ENCODE measurements at regions not wholly inside any gene's neighbourhood (a gene's known extent, or its start where the extent isn't known, plus 50 kb on each side); places are given as distances from the start of the nearest gene placed in this dataset.

DNA sequence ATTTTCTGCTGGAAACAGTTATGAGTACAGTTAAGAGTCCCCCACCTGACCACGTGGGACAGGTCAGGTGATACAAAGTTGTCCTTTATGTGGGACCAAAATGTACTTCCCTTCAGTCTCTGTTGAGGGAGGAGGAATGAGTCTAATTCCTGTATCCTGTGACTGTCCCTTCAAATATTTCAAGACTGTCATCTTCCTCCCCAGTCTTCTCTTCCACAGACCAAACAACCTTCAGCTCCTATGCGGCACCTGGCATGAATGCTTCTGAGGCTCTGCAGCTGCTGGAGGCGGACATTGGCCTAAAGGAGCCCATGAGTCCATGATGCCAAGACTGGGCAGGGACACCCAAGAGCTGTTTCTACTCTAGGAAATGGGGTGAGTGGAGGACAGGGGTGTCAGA, 72.1 kb upstream of the SIM2 start:
- no peaks in the 10 kb centered on the region for H3K9me3 ChIP-seq (ENCODE audit: low read depth)
- no peaks in the 10 kb centered on the region for H4K20me1 ChIP-seq (ENCODE audit: insufficient read depth, poor library complexity, severe bottlenecking)
- H3K4me2 ChIP-seq, result no peak overlapping the region
- no peak for TF ChIP-seq EZH2phosphoT487 (IDR thresholded peaks at IDR 0.05; ENCODE audit: low read depth, severe bottlenecking, unreplicated experiment)
- TF ChIP-seq, protein P1, sequence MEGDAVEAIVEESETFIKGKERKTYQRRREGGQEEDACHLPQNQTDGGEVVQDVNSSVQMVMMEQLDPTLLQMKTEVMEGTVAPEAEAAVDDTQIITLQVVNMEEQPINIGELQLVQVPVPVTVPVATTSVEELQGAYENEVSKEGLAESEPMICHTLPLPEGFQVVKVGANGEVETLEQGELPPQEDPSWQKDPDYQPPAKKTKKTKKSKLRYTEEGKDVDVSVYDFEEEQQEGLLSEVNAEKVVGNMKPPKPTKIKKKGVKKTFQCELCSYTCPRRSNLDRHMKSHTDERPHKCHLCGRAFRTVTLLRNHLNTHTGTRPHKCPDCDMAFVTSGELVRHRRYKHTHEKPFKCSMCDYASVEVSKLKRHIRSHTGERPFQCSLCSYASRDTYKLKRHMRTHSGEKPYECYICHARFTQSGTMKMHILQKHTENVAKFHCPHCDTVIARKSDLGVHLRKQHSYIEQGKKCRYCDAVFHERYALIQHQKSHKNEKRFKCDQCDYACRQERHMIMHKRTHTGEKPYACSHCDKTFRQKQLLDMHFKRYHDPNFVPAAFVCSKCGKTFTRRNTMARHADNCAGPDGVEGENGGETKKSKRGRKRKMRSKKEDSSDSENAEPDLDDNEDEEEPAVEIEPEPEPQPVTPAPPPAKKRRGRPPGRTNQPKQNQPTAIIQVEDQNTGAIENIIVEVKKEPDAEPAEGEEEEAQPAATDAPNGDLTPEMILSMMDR (IDR thresholded peaks at IDR 0.05; ENCODE audit: poor library complexity), result no peak
- no peak for TF ChIP-seq EZH2 (IDR thresholded peaks at IDR 0.05; ENCODE audit: borderline replicate concordance)
- no peaks in the 10 kb centered on the region for H3K36me3 ChIP-seq (replicated peaks; ENCODE audit: insufficient read depth, low read depth)
- no peaks in the 10 kb centered on the region for H3K79me2 ChIP-seq
- no peaks in the 10 kb centered on the region for H3K9me2 ChIP-seq (replicated peaks; ENCODE audit: insufficient read depth)
- H3K4me3 ChIP-seq, result no peak overlapping the region
- no peak for DNase-seq (ENCODE audit: low spot score)
- H3K27me3 ChIP-seq, result peaks cover 10% of the 10 kb centered on the region
- no peak overlapping the region for H3K27ac ChIP-seq
- H2AFZ ChIP-seq, result no peak overlapping the region
- no peaks in the 10 kb centered on the region for H3K4me1 ChIP-seq (ENCODE audit: insufficient read depth)
- 90% methylated on average over 3 of the region's 3 CpGs for WGBS (ENCODE audit: low lambda C conversion rate, missing lambda C conversion rate)

- no peak overlapping the region for H3K4me2 ChIP-seq
- no peak overlapping the region for H3K27ac ChIP-seq
- H3K4me3 ChIP-seq, result no peak overlapping the region
- H3K79me2 ChIP-seq, result no peaks in the 10 kb centered on the region
- no peak overlapping the region for H2AFZ ChIP-seq
- 90% methylated on average over 5 of the region's 5 CpGs for WGBS (ENCODE audit: low lambda C conversion rate, missing lambda C conversion rate)
- no peak for DNase-seq (ENCODE audit: low spot score)
- H4K20me1 ChIP-seq (ENCODE audit: insufficient read depth, poor library complexity, severe bottlenecking), result no peaks in the 10 kb centered on the region
- no peaks in the 10 kb centered on the region for H3K9me3 ChIP-seq (ENCODE audit: low read depth)
- H3K9me2 ChIP-seq (replicated peaks; ENCODE audit: insufficient read depth), result no peaks in the 10 kb centered on the region
- no peaks in the 10 kb centered on the region for H3K36me3 ChIP-seq (replicated peaks; ENCODE audit: insufficient read depth, low read depth)
- no peaks in the 10 kb centered on the region for H3K4me1 ChIP-seq (ENCODE audit: insufficient read depth)
- peaks cover 10% of the 10 kb centered on the region for H3K27me3 ChIP-seq
- TF ChIP-seq EZH2phosphoT487 (IDR thresholded peaks at IDR 0.05; ENCODE audit: low read depth, severe bottlenecking, unreplicated experiment), result no peak
- TF ChIP-seq, protein P1 (IDR thresholded peaks at IDR 0.05; ENCODE audit: poor library complexity), result no peak
- TF ChIP-seq EZH2 (IDR thresholded peaks at IDR 0.05; ENCODE audit: borderline replicate concordance), result no peak
Observed at GRCh38 chr21:36627242-36627641, 71.7 kb upstream of the SIM2 start.

DNA sequence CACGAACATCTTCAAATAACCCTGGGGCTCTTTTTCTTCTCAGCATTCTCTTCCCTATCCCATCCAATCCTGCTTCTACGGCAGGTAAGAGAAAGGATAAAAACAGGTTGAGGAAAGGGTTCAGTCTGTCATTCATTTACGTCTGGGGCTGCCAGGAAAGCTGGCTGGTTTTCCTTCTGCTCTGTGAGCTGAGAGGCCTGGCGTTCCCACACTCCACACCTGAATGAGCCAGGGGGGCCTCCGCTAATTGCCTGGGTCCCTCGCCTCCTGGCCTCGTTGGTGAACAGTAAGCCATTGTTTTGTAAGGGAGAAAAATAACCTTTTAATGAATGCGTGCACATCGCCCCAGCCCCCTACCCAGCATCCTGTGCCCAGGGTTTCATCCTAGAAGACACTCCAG, 70.8 kb upstream of the SIM2 start:
- H3K79me2 ChIP-seq, result no peaks in the 10 kb centered on the region
- no peaks in the 10 kb centered on the region for H3K4me1 ChIP-seq (ENCODE audit: insufficient read depth)
- H3K27me3 ChIP-seq, result peaks cover 10% of the 10 kb centered on the region
- no peaks in the 10 kb centered on the region for H3K9me2 ChIP-seq (replicated peaks; ENCODE audit: insufficient read depth)
- H3K9me3 ChIP-seq (ENCODE audit: low read depth), result no peaks in the 10 kb centered on the region
- no peak for DNase-seq (ENCODE audit: low spot score)
- no peak overlapping the region for H3K27ac ChIP-seq
- WGBS (ENCODE audit: low lambda C conversion rate, missing lambda C conversion rate), result 86% methylated on average over 9 of the region's 9 CpGs
- H3K36me3 ChIP-seq (replicated peaks; ENCODE audit: insufficient read depth, low read depth), result no peaks in the 10 kb centered on the region
- no peak overlapping the region for H3K4me2 ChIP-seq
- H4K20me1 ChIP-seq (ENCODE audit: insufficient read depth, poor library complexity, severe bottlenecking), result no peaks in the 10 kb centered on the region
- H3K4me3 ChIP-seq, result no peak overlapping the region
- TF ChIP-seq, protein P1 (IDR thresholded peaks at IDR 0.05; ENCODE audit: poor library complexity), result no peak
- no peak for TF ChIP-seq EZH2phosphoT487 (IDR thresholded peaks at IDR 0.05; ENCODE audit: low read depth, severe bottlenecking, unreplicated experiment)
- H2AFZ ChIP-seq, result no peak overlapping the region
